ENCODE measurements at regions not wholly inside any gene's neighbourhood (a gene's known extent, or its start where the extent isn't known, plus 50 kb on each side); places are given as distances from the start of the nearest gene placed in this dataset.
"Not testable (repeated sequence)": the region's sequence is repeated elsewhere in the genome, so short reads cannot be mapped to it uniquely, and the experiment has no call there.

- ATAC-seq; DNase-seq (ENCODE audit: low spot score): not testable (repeated sequence)
These were observed 191.8 kb downstream of the KLRB1 start for GRCh38 chr12:9415898-9416297.

DNA sequence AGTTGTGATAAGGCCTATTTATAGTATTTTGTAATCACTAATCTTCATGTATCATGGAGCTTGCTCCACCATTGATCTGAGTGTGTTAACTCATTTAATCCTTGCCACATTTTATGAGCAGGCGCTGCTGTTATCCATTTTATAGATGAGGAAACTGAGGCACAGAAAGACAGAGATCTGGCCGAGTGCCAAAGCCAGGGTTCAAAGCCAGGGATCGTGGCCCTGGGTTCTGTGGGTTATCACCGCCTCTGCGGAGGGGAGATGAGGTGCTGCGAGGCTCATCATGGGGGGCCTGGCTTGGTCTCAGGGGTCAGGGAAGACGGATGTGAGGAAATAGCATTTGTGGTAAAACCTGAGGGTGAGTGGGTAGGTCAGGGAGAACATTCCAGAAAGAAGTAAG, 193.9 kb downstream of the KLRB1 start:
- not testable (repeated sequence) for ATAC-seq; DNase-seq (ENCODE audit: low spot score)

DNA sequence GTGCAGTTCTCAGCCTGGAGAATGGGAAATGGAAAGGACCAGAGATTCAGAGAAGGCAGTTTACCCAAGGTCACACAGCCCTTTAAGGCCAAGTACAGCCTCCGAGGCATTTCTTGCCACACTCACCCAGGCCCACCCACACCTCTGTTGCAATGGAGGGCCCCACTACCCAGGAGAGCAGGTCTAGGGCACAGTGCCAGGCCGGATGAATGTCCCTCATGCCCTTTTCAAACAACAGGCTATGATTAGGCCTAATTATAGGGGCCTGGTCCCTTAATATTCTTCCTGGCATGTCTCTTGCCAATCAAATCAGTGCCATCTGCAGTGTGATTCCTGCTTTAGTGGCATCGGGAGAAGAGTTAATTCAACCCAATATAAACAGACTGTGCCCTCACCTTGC, 195.3 kb downstream of the KLRB1 start:
- not testable (repeated sequence) for DNase-seq (ENCODE audit: low spot score); ATAC-seq

GRCh38 chr12:9411616-9412268, 196.0 kb downstream of the KLRB1 start:
- ATAC-seq: not testable (repeated sequence)

GRCh38 chr12:9407425-9407748, 199.2 kb upstream of the PZP start:
- DNase-seq (ENCODE audit: low spot score); ATAC-seq: not testable (repeated sequence)

More at GRCh38 chr12:9411616-9412268, 196.0 kb downstream of the KLRB1 start:
- DNase-seq (ENCODE audit: low spot score): not testable (repeated sequence)

DNA sequence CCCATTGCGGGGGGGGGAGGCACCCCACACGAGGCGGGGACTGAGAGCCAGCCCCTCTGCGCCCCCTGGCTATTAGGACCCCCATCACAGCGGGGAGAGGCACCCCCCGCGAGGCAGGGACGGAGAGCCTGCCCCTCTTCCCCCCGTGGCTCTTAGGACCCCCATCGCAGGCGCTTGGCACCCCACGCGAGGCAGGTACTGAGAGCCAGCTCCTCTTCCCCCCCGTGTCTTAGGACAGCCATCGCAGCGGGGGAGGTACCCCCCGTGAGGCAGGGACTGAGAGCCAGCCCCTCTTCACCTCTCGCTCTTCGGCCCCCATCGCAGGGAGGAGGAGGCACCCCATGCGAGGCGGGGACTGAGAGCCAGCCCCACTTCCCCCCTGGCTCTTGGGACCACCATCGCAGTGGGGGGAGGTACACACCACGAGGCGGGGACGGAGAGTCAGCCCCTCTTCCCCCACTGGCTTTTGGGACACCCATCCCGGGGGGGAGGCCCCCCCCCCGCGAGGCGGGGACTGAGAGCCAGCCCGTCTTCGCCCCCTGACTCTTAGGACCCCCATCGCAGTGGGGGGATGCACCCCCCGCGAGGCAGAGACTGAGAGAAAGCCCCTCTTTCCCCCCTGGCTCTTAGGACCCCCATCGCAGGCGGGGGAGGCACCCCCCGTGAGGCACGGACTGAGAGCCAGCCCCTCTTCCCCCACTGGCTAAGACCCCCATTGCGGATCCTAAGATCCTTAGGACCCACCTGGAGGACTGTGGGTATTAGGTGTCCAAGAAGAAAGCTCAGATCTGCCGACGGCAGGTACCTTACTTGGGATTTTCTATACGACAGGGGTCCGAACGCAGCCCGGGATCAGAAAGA, 198.6 kb upstream of the PZP start:
- ATAC-seq (no peak), DNase-seq (ENCODE audit: low spot score) (no peak)

DNA sequence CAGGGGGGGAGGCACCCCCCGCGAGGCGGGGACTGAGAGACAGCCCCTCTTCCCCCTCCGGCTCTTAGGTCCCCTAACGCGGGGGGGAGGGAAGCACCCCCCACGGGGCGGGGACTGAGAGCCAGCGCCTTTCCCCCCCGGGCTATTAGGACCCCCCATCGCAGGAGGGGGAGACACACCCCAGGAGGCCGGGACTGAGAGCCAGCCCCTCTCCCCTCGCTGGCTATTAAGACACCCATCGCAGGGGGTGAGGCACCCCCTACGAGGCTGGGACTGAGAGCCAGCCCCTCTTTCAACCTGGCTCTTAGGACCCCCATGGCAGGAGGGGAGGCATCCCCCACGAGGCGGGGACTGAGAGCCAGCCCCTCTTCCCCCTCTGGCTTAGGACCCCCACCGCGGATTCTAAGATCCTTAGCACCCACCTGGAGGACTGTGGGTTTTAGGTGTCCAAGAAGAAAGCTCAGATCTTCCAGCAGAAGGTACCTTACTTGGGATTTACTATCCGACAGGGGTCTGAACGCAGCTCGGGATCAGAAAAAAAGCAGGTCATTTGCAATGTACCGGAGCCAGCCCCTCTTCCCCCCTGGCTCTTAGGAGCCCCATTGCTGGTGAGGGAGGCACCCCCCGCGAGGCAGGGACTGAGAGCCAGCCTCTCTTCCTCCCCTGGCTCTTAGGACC, 197.8 kb upstream of the PZP start:
- ATAC-seq (no peak), DNase-seq (ENCODE audit: low spot score) (no peak)

DNA sequence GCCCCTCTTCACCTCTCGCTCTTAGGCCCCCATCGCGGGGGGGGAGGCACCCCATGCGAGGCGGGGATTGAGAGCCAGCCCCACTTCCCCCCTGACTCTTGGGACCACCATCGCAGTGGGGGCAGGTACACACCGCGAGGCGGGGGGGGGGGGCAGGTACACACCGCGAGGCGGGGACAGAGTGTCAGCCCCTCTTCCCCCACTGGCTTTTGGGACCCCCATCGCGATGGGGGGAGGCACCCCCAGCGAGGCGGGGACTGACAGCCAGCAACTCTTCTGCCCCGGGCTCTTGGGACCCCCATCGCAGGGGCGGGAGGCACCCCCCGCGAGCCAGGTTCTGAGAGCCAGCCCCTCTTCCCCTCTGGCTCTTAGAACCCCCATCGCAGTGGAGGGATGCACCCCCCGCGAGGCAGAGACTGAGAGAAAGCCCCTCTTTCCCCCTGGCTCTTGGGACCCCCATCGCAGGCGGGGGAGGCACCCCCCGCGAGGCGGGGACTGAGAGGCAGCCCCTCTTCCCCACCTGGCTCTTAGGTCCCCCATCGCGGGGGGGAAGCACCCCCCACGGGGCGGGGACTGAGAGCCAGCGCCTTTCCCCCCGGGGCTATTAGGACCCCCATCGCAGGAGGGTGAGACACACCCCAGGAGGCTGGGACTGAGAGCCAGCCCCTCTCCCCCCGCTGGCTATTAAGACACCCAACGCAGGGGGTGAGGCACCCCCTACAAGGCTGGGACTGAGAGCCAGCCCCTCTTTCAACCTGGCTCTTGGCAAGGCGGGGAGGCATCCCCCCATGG, 196.5 kb upstream of the PZP start:
- no peak for DNase-seq (ENCODE audit: low spot score)

DNA sequence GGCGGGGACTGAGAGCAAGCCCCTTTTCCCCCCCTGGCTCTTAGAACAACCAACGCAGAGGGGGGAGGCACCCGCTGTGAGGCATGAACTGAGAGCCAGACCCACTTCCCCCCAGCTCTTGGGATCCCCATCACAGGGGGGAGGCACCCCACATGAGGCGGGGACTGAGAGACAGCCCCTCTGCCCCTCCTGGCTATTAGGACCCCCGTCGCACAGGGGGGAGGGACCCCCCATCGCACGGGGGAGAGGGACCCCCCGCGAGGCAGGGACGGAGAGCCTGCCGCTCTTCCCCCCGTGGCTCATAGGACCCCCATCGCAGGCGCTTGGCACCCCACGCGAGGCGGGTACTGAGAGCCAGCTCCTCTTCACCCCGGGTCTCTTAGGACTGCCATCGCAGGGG, 195.8 kb upstream of the PZP start:
- DNase-seq (ENCODE audit: low spot score) (no peak), ATAC-seq (no peak)

More for the DNA sequence above, 196.5 kb upstream of the PZP start:
- ATAC-seq: no peak

- not testable (repeated sequence) for DNase-seq (ENCODE audit: low spot score); ATAC-seq
These were observed 194.3 kb upstream of the PZP start for GRCh38 chr12:9402432-9403040.

DNA sequence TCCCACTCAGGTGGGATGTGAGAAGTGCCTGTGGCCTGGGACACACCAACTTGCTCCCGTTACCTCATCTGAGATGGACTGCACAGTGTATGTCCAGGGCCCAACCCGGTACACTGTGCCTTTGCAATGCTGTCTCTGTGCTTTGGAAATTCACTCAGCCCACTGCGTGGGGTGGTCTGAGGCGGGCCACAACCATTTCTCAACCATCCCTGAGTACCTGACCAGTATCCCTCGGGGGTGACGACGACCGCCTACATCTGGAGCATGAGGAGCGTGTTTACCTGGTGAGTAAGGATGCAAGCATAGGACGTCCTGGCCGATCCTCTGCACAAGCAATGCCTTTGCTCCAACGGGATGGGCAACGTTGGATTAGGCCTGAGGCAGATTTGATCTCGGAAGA, 188.2 kb upstream of the PZP start:
- ATAC-seq; DNase-seq (ENCODE audit: low spot score): not testable (repeated sequence)

DNA sequence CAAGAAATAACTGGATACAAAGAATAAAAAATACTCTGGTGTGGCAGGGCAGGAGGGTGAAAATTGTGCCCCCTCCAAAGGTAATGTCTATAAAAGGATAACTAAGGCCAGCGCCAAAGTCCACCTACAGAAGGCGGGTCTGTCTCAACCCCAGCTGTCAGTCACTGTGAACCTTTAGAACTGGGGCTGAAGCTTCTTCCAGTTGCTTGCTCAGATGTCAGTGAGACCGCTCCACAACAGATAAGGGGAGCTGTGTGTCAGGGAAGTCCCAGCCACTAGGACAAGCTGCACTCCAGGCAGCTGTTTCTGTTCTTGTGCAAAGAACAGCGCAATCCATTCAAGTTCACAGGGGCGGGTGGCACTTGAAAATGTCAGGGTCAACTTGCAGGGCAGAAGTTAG, 187.0 kb upstream of the PZP start:
- DNase-seq (ENCODE audit: low spot score); ATAC-seq: not testable (repeated sequence)

DNA sequence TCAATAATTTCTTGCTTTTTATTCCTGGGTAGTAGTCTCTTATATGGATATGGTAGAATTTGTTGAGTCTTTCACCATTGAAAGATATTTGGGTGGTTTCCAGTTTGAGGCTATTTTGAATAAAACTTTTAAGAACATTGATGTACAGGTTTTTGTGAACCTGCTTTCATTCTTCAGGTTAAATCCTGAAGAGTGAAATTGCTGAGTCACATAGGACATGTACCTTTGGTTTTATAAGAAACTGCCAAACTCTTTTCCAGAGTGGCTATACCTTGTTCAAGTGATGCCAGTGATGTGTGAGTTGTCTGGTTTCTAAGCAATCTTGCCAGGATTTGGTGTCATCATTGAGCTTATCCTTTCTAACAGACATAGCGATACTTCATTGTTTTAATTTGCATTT, 184.6 kb upstream of the PZP start:
- no peak for ATAC-seq
- no peak for DNase-seq (ENCODE audit: low spot score)

GRCh38 chr12:9391815-9392214, 183.6 kb upstream of the PZP start:
- no peak for ATAC-seq

GRCh38 chr12:9390761-9391160, 182.6 kb upstream of the PZP start:
- DNase-seq (ENCODE audit: low spot score): no peak

More at GRCh38 chr12:9391815-9392214, 183.6 kb upstream of the PZP start:
- DNase-seq (ENCODE audit: low spot score): no peak

DNA sequence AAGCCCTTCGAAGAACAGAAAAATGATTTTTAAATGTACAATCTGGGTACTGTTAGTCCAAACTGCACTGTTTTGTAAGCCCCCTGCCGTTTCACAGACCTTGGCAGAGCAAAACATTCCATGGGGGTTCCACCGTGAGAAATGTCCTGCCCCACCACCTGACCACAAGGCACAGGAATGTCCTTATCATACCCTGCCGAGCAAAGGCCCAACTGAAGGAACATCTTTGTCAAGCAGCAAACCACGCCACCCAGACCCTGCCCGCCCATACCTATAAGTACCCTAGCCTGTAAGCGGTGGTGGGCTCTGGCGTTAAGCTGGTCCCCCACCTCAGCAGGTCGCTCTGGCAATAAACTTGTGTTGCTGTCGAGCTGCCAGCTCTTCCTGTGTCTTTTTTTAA, 181.6 kb upstream of the PZP start:
- DNase-seq (ENCODE audit: low spot score): no peak
- ATAC-seq: no peak

More at GRCh38 chr12:9390761-9391160, 182.6 kb upstream of the PZP start:
- ATAC-seq: no peak

- ATAC-seq (no peak), DNase-seq (ENCODE audit: low spot score) (no peak)
These were observed 180.2 kb upstream of the PZP start for GRCh38 chr12:9388379-9388778.

GRCh38 chr12:9387450-9387849, 179.3 kb upstream of the PZP start:
- no peak for ATAC-seq
- DNase-seq (ENCODE audit: low spot score): no peak

- DNase-seq (ENCODE audit: low spot score): no peak
- no peak for ATAC-seq
These were observed 175.4 kb upstream of the PZP start for GRCh38 chr12:9383585-9383984.

GRCh38 chr12:9381619-9382018, 173.4 kb upstream of the PZP start:
- ATAC-seq: peak; percentile 19

More at GRCh38 chr12:9381619-9382018, 173.4 kb upstream of the PZP start:
- DNase-seq (ENCODE audit: low spot score): no peak

All from left lobe of liver (tissue), 2 donors.